ENCODE measurements at regions not wholly inside any gene's neighbourhood (a gene's known extent, or its start where the extent isn't known, plus 50 kb on each side); places are given as distances from the start of the nearest gene placed in this dataset.

GRCh38 chr2:59935005-59935404, 618.4 kb downstream of the BCL11A start:
- Histone ChIP-seq H3K9me3 (no peaks in the 10 kb centered on the region), H3K4me3 (no peak overlapping the region), H3K36me3 (no peaks in the 10 kb centered on the region), H3K4me1 (no peaks in the 10 kb centered on the region), H3K27me3 (no peaks in the 10 kb centered on the region), H3K27ac (no peak overlapping the region)
- in situ Hi-C loops (cut with MboI; ENCODE audit: low pct_ligation_motif_present in 1 of 4, low pct_unique_long_range_greater_than_20kb in 1 of 4, low sequenced_read_pairs in 3 of 4) = no loop called here
- intact Hi-C loops (cut with DNase I; ENCODE audit: low total_unique reads) = no loop called here
- 81 to 83% methylated on average over 2 of the region's 2 CpGs for WGBS, 2 donors (ENCODE audit: low coverage in 1 of 2)
- no peak for TF ChIP-seq POLR2AphosphoS5 (IDR thresholded peaks at IDR 0.05)
- no peak for TF ChIP-seq POLR2A (IDR thresholded peaks at IDR 0.05)
- no peak for TF ChIP-seq EP300 (IDR thresholded peaks at IDR 0.05; ENCODE audit: low read depth)
- TF ChIP-seq CTCF (IDR thresholded peaks at IDR 0.05) = no peak
- DNase-seq = no peak

- Histone ChIP-seq H3K4me1 (no peaks in the 10 kb centered on the region), H3K4me3 (no peak overlapping the region), H3K36me3 (no peaks in the 10 kb centered on the region), H3K9me3 (no peaks in the 10 kb centered on the region), H3K27ac (no peak overlapping the region), H3K27me3 (no peaks in the 10 kb centered on the region)
- intact Hi-C loops (cut with DNase I; ENCODE audit: low total_unique reads) (no loop called here), in situ Hi-C loops (cut with MboI; ENCODE audit: low pct_ligation_motif_present in 1 of 4, low pct_unique_long_range_greater_than_20kb in 1 of 4, low sequenced_read_pairs in 3 of 4) (no loop called here)
- TF ChIP-seq CTCF (IDR thresholded peaks at IDR 0.05) (no peak), EP300 (IDR thresholded peaks at IDR 0.05; ENCODE audit: low read depth) (no peak), POLR2AphosphoS5 (IDR thresholded peaks at IDR 0.05) (peak in 1 of 3 donors; percentile 21), POLR2A (IDR thresholded peaks at IDR 0.05) (no peak)
- 75 to 85% methylated on average over 3 of the region's 3 CpGs for WGBS, 2 donors (ENCODE audit: low coverage in 1 of 2)
- no peak for DNase-seq
Measured at GRCh38 chr2:59933948-59934347, 619.5 kb downstream of the BCL11A start.

DNA sequence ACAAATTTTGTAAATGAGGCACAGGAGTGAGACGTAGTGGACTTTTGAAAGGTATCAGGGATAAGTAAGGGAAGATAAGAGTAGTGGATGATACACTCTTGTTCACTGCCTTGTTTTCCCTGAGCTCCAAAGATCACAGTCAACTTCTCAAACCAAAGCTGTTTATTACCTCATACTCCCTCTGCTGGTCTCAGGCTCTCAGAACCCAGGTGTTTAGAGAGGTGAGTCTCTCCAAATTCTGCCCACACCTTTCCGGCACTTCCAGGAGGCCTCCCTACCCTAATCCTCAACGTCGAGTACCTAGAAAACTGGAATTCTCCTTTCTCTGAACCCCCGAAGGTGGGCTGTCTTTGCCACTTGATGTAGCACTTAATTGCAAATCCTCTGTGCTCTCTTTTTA, 621.1 kb downstream of the BCL11A start:
- intact Hi-C loops (cut with DNase I; ENCODE audit: low total_unique reads) = no loop called here
- H3K4me1 ChIP-seq = no peaks in the 10 kb centered on the region
- no peak overlapping the region for H3K27ac ChIP-seq
- WGBS, 2 donors (ENCODE audit: low coverage in 1 of 2) = 90 to 92% methylated on average over 3 to 5 of the region's 5 CpGs
- no peak overlapping the region for H3K4me3 ChIP-seq
- no peak for TF ChIP-seq POLR2A (IDR thresholded peaks at IDR 0.05)
- no peak for TF ChIP-seq CTCF (IDR thresholded peaks at IDR 0.05)
- TF ChIP-seq EP300 (IDR thresholded peaks at IDR 0.05; ENCODE audit: low read depth) = no peak
- TF ChIP-seq POLR2AphosphoS5 (IDR thresholded peaks at IDR 0.05) = no peak
- no peaks in the 10 kb centered on the region for H3K27me3 ChIP-seq
- H3K9me3 ChIP-seq = no peaks in the 10 kb centered on the region
- in situ Hi-C loops (cut with MboI; ENCODE audit: low pct_ligation_motif_present in 1 of 4, low pct_unique_long_range_greater_than_20kb in 1 of 4, low sequenced_read_pairs in 3 of 4) = no loop called here
- H3K36me3 ChIP-seq = no peaks in the 10 kb centered on the region
- DNase-seq = no peak

DNA sequence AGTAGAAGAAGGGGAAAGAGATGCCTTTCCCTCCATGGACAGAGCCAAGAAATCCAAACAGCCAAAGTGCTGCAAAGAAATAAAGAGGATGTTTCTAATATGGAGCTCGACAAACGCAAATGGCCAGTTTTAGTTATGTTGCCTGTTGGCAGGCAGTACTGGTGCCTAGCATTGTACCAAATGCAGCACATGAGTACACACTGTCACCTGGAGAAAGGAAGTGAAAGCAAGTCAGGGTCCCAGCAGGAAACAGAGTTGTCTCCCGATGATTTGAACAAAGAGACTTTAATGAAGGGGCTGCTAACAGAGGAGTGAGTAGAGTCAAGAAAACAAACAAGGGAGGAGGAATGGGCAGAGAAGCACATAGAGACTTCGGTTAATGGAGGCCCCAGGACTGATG, 623.0 kb downstream of the BCL11A start:
- WGBS, 2 donors (ENCODE audit: low coverage in 1 of 2) = 85 to 91% methylated on average over 4 of the region's 4 CpGs
- DNase-seq = no peak
- no peak overlapping the region for H3K27ac ChIP-seq

More for the DNA sequence above, 623.0 kb downstream of the BCL11A start:
- intact Hi-C loops (cut with DNase I; ENCODE audit: low total_unique reads) (no loop called here), in situ Hi-C loops (cut with MboI; ENCODE audit: low pct_ligation_motif_present in 1 of 4, low pct_unique_long_range_greater_than_20kb in 1 of 4, low sequenced_read_pairs in 3 of 4) (no loop called here)
- no peaks in the 10 kb centered on the region for H3K36me3 ChIP-seq
- H3K4me1 ChIP-seq = no peaks in the 10 kb centered on the region
- TF ChIP-seq POLR2A (IDR thresholded peaks at IDR 0.05) = no peak
- TF ChIP-seq CTCF (IDR thresholded peaks at IDR 0.05) = no peak
- no peak for TF ChIP-seq POLR2AphosphoS5 (IDR thresholded peaks at IDR 0.05)
- TF ChIP-seq EP300 (IDR thresholded peaks at IDR 0.05; ENCODE audit: low read depth) = no peak
- no peaks in the 10 kb centered on the region for H3K27me3 ChIP-seq
- no peak overlapping the region for H3K4me3 ChIP-seq
- no peaks in the 10 kb centered on the region for H3K9me3 ChIP-seq

All from transverse colon (tissue), 4 donors.